NCI-H82 treated with DMSO at 0.1 percent for 48 hours (cell line): ENCODE measurements at regions not wholly inside any gene's neighbourhood (a gene's known extent, or its start where the extent isn't known, plus 50 kb on each side); places are given as distances from the start of the nearest gene placed in this dataset.
"Not testable (repeated sequence)": the region's sequence is repeated elsewhere in the genome, so short reads cannot be mapped to it uniquely, and the experiment has no call there.

Source experiments
- DNase-seq: peaks from one replicate; lab custom pipeline; 2025; ENCODE audit not compliant: unreplicated experiment; lab: John Stamatoyannopoulos, UW

DNA sequence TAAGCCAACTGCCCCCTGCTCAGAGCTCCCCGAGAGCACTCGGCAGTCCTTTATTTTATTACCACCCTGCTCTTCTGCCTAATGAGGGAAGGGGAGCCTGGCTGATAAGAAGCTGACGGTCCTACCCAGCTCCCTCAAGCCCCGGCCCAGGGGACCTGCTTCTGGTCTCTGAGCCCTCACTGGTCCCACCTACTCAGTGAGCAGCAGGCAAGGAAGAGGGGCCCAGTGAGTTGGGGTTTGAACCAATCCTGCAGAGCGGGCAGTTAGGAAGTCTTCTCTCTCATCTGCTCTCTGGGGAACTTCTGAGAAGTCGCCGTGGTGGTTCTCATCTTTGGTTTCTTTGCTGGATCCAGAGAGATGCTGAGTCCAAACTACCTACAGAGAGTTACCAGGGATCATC, 218.9 kb downstream of the NDUFA10 start:
- no peak for DNase-seq

DNA sequence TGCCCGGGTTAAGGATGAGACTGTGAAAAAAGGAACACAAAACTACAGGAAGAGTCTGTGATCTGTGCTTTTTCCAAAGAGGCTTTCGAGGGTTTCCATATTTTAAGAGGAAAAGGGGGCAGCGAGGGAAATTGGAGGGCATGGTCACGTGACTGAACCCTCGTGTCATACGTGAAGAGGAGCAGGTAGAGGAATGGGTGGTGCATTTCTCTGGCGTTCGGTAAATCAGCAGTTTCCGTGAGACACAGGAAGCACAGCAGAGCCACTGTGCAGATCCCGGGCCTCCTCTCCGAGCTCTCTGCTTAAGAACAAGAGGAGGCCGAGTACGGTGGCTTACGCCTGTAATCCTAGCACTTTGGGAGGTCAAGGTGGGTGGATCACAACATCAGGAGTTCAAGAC, 219.7 kb downstream of the NDUFA10 start:
- no peak for DNase-seq

DNA sequence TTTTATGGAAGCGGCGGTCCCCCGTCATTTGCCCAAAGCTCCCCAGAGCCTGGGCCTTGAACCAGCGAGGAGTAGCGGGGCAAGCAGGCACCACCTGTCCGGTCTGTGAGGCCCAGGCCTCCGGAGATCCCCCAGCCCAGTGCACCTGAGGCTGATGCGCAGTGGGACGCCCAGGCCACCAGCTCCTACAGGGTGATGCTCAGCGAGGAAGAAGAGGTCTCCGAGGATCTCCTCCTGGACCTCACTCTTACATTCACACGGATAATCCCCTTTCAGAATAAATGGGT, 220.2 kb downstream of the NDUFA10 start:
- no peak for DNase-seq

DNA sequence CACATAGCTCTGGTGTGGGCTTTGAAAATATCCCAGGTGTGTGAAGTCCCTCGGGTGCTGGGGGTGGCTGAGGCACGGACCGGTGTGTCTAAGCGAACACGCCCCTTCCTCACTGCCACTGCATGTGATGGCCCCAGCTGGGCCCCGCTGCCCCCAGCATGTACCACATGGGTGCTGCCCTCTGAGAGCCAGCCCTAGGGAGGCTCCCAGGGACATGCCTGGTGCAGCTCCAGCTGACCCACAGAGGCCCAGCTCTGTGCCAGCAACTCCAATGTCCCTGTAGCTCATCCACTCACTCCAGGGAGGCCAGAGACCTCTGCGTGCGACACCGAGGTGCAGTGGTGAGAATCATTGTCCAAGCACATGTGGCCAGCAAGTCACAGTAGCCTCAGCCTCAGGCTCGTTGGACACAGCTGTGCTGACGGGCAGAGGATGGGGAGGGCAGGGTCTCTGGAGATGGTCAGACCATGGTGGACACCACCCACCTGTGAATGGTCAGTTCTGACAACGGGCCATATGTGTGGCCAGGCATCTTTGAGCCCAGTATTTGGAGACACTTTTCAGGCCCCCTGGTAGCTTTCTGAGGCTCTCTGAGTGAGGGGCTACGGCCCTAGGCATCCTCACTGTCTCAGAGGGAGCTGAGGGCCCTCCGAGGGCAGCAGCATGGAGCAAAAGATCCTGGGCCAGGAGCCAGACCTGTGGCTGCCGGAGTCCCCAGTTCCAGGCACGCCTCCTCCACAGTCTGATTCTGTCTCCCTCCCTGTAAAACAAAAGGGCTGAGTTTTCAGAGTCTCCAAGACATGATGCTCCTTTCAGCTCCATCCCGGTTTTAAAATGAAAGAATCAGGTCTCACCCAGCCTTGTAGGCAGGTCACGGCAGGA, 220.7 kb downstream of the NDUFA10 start:
- no peak for DNase-seq

DNA sequence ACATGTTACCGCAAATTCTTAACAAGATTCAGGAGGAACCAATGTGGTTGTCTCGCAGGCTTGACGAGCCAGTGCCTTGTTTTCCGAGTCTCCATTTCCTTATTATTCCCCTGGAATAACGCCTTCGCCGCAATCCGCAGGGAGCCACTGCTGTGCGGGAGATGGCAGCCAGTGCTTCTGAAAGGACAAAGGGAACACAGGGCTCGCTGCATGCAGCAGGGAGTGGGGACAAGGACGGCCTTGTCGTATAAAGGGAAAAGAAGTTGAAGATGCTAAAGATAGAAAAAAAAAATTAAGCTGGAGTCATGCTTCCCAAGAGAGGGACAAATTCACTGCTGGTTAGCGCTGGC, 221.4 kb downstream of the NDUFA10 start:
- DNase-seq = no peak

DNA sequence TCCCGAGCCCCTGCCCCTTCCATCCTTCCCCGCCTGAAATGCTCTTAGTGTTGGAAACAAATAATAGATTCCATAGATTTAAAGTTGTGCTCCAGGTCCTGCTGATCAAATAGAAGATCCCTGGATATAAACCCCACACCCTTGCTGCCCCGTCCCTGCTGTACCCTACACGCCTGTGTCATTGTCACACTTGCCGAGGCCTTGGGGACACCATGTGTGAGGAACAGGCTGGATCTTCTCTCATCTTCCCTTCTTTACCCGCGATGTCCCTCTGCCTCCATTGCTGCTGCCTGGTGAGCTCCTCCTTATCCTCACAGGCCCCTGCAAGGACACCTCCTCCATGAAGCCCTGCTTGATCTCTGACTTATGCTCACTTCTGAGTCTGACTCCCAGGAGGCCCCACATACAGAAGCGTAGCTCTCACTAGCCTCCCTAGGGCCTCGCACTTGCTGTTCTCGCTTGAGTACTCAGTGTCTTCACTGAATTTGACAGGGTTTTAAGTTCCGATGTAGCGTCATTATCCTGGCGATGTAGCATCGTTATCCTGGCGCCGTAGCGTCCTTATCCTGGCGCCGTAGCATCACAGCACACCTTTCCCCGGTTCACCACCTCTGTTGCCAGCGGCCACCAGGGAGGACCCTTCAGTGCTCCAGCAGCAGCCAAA, 221.9 kb downstream of the NDUFA10 start:
- no peak for DNase-seq

DNA sequence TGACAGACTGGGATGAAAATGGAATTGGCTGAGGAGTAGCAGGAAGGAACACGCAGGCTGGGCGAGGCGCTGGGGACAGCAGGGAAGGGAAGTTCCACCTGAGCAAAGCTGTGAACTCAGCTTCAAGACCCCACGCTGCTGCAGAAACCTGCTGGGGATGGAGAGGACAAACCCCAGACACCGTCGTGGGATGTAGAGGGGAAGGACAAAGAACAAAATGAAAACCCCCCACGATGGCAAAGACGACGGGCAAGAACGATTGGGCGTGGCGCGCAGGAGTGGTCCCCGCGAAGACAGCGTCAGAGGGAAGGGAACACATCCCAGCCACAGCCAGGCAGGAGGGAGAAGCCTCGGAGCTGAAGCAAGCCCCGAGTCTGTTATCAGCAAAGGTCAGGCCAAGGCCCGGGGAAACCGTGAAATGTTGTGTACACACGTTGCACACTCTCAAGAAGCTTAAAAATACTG, 222.9 kb downstream of the NDUFA10 start:
- DNase-seq = no peak

DNA sequence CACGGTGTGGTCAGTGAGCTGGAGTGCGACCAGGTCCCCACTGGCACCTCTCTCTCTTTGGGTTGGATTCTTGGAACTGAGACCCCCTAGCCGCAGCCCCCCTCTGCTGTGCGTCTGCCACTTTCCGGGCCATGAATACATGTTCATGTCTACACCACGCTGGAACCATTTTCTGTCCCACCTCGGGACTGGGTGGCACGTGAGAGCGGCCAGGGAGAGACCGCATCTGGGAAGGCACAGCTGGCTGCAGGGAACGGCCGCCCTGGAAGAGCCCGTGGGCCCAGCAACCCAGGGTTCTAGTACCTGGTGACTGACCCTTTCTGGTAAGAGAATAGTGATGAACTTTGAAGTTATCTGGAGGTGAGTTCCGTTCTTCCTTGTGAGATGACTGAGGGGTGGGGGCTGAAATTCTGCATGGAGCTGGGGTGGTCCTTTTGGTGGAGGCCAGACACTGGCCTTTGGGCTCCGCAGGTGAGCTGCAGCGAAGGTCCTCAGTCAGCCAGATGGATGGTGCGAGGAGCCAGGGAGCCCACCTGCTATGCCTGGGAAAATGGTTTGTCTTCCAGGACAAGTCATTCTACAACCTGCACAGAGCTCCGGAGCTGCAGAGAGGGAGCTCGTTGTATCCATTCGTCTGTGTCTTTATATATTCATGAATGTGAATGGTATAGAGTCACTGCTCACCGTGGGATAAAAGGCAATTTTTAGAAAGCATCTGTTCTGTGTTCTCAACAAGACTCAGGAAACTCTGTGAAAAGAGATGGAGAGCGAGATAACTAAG, 223.5 kb downstream of the NDUFA10 start:
- no peak for DNase-seq

DNA sequence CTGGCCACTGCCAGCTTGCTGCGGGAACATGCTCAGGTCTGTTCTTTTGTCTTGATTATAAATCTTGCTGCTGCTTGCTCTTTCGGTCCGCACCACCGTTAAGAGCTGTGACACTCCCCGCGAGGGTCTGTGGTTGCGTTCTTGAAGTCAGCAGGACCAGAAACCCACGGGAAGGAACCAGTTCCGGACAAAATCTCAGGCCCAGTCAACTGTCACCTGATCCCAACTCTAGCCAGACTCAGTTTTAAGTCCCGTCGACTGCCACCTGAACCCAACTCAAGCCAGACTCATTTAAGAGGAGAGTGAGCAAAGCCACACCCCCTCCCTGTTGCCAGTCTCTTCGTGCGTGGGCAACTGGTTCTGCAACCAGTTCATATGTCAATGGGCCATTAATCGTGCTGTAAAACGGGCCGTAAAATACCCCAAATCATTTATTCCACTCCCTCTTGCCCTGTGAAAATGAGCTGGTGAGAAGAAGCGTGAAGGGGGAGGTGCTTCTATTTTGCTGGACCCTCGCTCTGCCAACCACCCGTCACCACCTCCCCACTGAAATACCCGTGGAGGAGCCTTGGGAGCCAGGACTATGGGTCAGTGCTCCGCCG, 224.3 kb downstream of the NDUFA10 start:
- no peak for DNase-seq

DNA sequence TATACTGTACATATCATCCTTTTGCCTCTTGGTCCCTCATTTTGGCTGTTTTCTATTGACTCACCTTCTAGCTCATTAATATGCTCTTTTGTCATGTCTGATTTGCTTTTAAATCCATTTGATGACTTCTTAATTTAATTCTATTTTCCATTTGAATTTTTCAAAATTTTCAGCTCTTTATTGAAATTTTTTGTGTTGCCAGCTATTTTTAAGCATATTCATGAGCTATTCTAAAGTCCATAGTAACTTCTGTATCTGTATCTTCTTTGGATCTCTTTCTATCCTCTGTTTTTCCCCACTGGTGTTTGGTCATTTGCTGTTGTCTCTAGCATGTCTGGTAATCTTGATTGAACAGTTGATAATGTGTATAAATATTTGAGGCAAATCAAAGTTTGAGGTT, 227.8 kb downstream of the NDUFA10 start:
- DNase-seq = no peak

DNA sequence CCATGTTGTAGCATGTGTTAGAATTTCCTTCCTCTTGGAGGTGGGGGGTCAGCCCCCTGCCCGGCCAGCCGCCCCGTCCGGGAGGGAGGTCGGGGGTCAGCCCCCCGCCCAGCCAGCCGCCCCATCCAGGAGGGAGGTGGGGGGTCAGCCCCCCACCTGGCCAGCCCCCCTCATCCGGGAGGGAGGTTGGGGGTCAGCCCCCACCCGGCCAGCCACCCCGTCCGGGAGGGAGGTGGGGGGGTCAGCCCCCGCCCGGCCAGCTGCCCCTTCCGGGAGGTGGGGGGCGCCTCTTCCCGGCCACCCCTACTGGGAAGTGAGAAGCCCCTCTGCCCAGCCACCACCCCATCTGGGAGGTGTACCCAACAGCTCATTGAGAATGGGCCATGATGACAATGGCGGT, 229.4 kb downstream of the NDUFA10 start:
- DNase-seq = not testable (repeated sequence)

DNA sequence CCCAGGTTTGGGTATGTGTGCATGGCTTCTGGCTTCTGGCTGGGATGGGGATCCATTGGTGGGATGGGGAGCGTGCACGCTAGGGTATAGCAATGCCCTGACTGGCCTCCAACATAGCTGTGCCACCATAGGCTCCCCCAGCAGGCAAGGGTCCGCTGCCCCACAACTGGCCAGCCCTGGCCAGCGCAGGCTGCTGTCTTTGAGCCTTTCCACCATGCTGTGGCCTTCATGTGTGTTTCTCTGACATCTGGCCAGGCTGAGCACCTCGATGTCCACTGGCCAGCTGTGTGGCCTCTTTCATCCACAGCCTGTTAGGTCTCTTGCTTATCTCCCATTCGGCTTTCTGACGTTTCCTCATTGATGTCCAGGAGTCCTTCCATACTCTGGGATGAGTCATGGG, 231.3 kb downstream of the NDUFA10 start:
- no peak for DNase-seq

DNA sequence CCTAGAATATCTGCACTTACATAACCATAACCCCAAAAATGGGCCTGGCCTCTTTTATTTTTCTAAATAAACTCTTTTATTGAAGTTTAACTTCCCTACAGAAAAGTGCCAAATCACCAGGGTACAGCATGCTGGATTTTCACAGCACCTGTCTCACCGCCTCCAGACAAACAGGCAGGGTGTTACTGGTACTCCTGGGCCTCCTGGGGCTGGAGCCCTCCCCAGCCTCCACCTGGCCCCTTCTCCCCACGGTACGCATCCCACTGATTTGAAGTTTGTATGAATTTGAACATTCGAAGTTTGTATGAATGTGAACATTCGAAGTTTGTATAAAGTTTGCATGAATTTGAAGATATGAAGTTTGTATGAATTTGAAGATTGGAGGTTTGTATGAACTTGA, 232.1 kb downstream of the NDUFA10 start:
- DNase-seq = no peak

DNA sequence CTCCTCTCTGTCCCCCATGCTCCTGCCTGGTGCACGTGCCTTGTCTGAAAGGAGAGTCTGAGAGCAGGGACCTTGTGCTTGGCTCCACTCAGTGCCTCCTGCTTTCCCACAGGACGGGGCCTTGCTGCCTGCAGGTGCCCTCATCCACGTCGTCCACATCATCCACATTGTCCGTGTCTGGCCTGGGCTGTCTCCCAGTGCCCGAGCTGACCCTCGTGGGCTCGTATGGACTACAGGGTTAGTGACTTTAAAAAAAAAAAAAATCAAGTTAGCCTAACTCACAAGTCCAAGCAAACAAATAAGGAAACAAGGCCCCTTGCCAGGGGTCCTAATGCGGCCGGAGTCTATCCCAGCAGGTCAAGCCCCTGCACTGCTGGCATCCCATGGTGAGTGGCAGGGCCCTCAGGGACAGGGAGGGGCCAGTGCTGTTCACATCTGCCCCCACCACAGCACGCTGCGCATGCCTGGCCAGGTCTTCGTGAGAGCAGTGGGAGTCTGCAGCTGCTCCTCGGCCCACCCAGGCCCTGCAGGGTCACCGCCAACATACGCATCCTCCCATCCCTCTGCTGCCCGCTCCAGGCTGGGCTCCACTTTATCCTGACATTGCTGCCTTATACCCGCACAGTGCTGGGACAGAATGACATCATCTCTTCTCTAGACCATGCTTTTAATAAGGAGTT, 232.6 kb downstream of the NDUFA10 start:
- DNase-seq = no peak

DNA sequence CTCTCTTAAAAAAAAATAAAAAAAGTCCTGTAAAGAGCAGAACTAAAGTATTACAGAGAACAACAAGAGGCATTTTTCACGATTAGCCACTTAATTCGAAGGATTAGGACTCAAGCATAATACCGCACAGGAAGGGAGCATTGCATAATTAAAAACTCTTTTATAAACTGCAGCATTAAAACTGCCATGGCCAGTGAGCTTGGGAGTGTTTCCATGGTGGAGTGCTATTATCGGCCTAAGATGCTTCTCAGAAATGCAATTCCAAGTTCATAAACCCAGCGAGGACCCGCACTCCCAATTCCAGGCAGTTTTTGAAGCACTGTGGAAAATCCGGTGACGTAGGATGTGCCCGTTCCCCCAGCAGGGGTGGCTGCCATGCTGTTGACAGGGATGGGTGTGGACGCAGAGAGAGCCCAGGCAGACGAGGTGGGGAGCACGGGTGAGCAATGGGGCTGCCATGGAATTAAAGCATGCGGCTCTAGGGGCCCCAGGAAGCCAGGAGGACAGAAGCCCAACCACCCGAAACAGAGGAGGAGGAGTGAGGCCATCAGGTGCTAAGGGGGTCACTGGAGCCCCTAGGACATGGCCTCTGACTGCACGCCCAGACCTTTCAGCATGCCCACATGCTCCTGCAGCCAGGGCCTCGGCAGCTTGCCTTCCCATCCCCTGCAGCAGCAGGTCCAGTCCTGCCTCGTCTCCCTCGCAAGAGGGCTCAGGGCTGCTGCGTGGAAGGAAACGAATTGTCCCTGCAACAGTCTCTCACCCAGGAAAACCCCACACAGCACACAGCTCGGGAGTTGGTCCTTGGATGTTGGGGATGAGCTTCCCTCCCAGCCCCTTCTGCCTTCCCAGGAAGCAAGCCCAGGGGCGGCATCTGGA, 233.4 kb downstream of the NDUFA10 start:
- DNase-seq = no peak

DNA sequence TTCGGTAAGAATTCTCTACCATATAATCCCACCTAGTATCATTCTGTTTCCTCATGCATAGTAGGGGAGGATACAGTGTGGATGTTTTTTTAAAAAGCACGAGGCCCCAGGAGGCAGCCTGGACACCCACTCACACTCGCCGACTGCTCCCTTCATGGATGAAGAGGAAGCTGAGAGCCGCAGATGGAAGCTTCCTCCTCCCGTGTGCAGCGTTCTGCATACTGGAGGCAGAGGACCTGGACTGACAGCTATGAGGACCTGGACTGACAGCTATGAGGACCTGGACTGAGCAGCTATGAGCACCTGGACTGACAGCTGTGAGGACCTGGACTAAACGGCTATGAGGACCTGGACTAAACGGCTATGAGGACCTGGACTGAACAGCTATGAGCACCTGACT, 234.4 kb downstream of the NDUFA10 start:
- DNase-seq = no peak

DNA sequence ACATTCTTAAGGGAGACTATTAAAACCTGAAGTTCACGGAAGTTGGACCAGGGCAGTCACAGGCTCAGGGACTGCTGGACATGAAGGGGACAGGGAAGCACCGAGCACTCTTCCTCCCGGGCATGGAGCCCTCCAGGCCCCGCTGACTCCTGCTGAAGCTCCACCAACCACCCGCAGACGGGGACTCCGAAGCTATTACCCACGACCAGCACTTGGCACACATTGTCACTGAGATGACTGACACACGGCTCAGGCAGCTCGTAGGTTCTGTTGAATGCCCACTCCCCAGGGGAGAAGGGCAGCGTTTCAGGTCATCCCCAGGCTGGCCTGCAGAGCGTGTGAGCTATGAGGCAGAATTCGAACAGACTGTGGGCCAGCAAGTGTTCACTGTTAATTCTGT, 234.8 kb downstream of the NDUFA10 start:
- no peak for DNase-seq

DNA sequence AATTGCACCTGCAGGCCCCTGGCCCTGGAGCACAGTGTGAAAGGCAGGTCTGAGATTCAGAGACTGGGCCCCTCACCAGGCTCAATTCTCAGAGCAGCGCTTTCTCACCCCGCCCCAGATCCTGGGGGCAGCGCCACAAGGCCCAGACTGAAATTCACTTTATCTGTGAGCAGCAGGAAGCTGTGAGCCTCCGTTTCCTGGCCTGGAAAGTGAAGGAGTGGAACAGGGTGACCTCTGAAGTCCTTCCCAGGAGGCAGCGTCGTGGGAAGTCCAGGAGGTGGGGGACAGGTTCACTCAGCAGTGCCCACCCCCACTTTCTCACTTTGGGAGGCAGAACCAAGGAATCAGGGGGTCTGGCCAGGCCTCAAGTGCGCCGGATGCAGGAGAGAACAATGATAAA, 235.4 kb downstream of the NDUFA10 start:
- no peak for DNase-seq

DNA sequence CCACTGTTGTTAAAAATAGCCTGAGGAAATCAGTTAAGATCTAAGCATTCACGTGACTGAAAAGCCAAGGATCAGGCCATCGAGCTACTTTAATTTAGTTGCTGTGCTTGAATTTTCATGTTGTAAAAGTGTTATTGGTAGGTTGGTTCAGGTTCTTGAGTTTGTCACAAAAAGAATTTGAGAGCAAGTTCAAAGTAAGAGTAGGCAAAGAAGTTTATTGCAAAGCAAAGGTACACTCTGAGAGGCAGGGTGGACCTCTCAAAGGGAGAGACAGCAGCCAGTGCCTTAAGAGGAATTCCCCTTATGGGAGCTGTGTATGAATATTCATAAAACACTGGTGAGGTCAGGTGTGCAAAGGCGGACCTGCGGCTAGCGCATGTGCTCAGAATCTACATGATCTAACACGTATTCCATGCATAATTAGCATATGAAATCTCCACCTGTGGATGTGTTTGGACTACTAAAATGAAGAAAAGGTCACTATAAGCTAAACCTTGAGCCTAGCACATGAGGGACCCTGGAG, 236.5 kb downstream of the NDUFA10 start:
- DNase-seq = no peak

DNA sequence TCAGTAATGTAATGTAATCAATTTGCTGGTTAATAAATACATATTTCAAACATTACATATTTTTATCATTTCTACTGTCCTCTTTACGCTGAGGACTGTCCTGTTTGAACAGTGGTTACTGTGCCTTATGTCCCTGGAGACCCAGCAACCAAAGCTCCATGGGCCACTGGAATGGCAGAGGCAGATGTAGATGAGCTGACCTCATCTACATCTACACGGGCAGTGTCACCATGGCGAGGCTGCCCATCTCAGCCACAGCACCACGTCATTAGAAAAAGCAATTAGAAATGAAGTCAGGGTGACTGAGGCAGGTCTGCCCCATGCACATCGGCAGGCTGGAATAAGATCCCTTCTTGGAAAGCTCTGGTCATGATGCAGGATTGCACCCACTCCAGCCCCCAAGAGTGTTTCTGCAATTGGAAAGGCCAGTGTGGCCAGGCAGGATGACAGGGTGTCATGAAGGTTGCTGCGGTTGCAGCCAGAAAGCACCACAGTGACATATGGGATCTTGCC, 237.5 kb downstream of the NDUFA10 start:
- DNase-seq = no peak
